HepG2 (cell line): ENCODE measurements at regions not wholly inside any gene's neighbourhood (a gene's known extent, or its start where the extent isn't known, plus 50 kb on each side); places are given as distances from the start of the nearest gene placed in this dataset.

Experiments
- ATAC-seq: fragments of 200-7000 bp; cut with Tn5 transposase; 3 replicates; pipeline ENCODE4 v1.9.1; 2020; ENCODE audit warnings: mild to moderate bottlenecking, moderate library complexity
- BruUV-seq: library from RNA; stranded (reverse); fragments of 400-500 nt; replicated peaks from 2 replicates; lab custom pipeline; 2021; lab: Mats Ljungman, UMichigan
- CTCF ChIA-PET: fragments of 300-600 bp; formaldehyde crosslinking; extraction: SDS; loops from one replicate; lab custom pipeline; 2021; ENCODE audit warnings: low total read pairs, inconsistent platforms, low intra/inter-chr PET ratio; lab: Yijun Ruan, JAX
- POLR2A ChIA-PET: fragments of 350-600 bp; sonication (Branson Sonifier 250); formaldehyde crosslinking; loops from one replicate; lab custom pipeline; 2020; ENCODE audit warnings: antibody characterized with exemption, inconsistent platforms; lab: Yijun Ruan, JAX
- DNase-seq: peaks from one replicate; pipeline ENCODE4 v3.0.0-alpha.2; 2015; ENCODE audit warnings: low spot score
- FAIRE-seq: peaks from 3 replicates; lab custom pipeline; 2011; peaks lifted over from hg19 to GRCh38; lab: Jason Lieb, UNC
- H2AFZ ChIP-seq: one replicate; pipeline ENCODE4 v1.6.1; 2011; ENCODE audit warnings: low read length, inconsistent platforms
- H3K27ac ChIP-seq: fragments of 300-600 bp; 3 replicates; pipeline ENCODE4 v1.8.0; 2011; ENCODE audit warnings: mixed run types, mild to moderate bottlenecking, mixed read lengths, low read length, inconsistent platforms; ENCODE audit not compliant: insufficient read depth; ENCODE audit errors: extremely low read length
- H3K27me3 ChIP-seq, 2 experiments: fragments of 200-600 bp in 1 of 2; 2 replicates in 1 of 2; 3 replicates in 1 of 2; pipeline versions ENCODE4 v1.6.0 to v1.8.0; 2011; ENCODE audit warnings: low read length in 2 of 2, mild to moderate bottlenecking in 2 of 2, moderate library complexity in 2 of 2, inconsistent platforms in 1 of 2; ENCODE audit not compliant: insufficient read depth in 2 of 2, control insufficient read depth in 1 of 2
- H3K36me3 ChIP-seq, 2 experiments: fragments of 200-600 bp in 1 of 2; replicated peaks in 1 of 2; 2 replicates in 1 of 2; 3 replicates in 1 of 2; pipeline versions ENCODE4 v1.5.1 to v1.8.0; 2011; ENCODE audit warnings: low read length in 2 of 2, inconsistent platforms in 1 of 2; ENCODE audit not compliant: insufficient read depth in 2 of 2, control insufficient read depth in 1 of 2
- H3K4me1 ChIP-seq: 2 replicates; pipeline ENCODE4 v1.5.1; 2012; ENCODE audit warnings: low read length, inconsistent platforms; ENCODE audit not compliant: insufficient read depth
- H3K4me2 ChIP-seq: 2 replicates; pipeline ENCODE4 v1.6.0; 2011; ENCODE audit warnings: low read depth, low read length, inconsistent platforms
- H3K4me3 ChIP-seq, 3 experiments: fragments of 200-600 bp in 1 of 3; sonication (generic), shearing (Covaris generic) in 1 of 3; replicated peaks in 1 of 3; 2 replicates each; pipeline ENCODE4 v1.5.1; 2011 to 2016; ENCODE audit warnings: low read length in 3 of 3, inconsistent platforms in 2 of 3, low read depth in 2 of 3, mild to moderate bottlenecking in 2 of 3, control low read depth in 1 of 3, mixed read lengths in 1 of 3; ENCODE audit not compliant: insufficient read depth in 1 of 3
- H3K79me2 ChIP-seq: one replicate; pipeline ENCODE4 v1.6.1; 2011; ENCODE audit warnings: low read length, inconsistent platforms; ENCODE audit not compliant: insufficient read depth
- H3K9ac ChIP-seq: 2 replicates; pipeline ENCODE4 v1.6.0; 2011; ENCODE audit warnings: mild to moderate bottlenecking, low read depth, low read length, inconsistent platforms; ENCODE audit not compliant: insufficient read depth
- H3K9me3 ChIP-seq: 2 replicates; pipeline ENCODE4 v1.5.1; 2012; ENCODE audit warnings: mild to moderate bottlenecking, low read length
- H4K20me1 ChIP-seq: 2 replicates; pipeline ENCODE4 v1.6.0; 2011; ENCODE audit warnings: inconsistent platforms, mild to moderate bottlenecking, low read length, moderate library complexity; ENCODE audit not compliant: insufficient read depth
- E2F1 ChIP-seq: sonication (generic); formaldehyde crosslinking; IDR thresholded peaks from 2 replicates; pipeline ENCODE4 v1.5.0; 2020; ENCODE audit warnings: missing genetic modification reagents
- FOSL1 ChIP-seq: sonication (generic); formaldehyde crosslinking; IDR thresholded peaks from 2 replicates; pipeline ENCODE4 v1.9.0; 2021; ENCODE audit warnings: missing genetic modification reagents, borderline replicate concordance
- HIVEP1 ChIP-seq: sonication (generic); formaldehyde crosslinking; IDR thresholded peaks from 2 replicates; pipeline ENCODE4 v1.4.0; 2020; ENCODE audit warnings: mild to moderate bottlenecking, missing genetic modification reagents
- HOXD1 ChIP-seq: sonication (generic); formaldehyde crosslinking; IDR thresholded peaks from 2 replicates; pipeline ENCODE4 v1.5.0; 2020; ENCODE audit warnings: missing genetic modification reagents
- IRF2 ChIP-seq: IDR thresholded peaks from 2 replicates; pipeline ENCODE4 v1.6.1; 2018; ENCODE audit warnings: missing genetic modification reagents, missing compliant biosample characterization
- JARID2 ChIP-seq: sonication (generic); formaldehyde crosslinking; IDR thresholded peaks from 2 replicates; pipeline ENCODE4 v1.8.1; 2023; ENCODE audit warnings: missing genetic modification reagents, inconsistent platforms; ENCODE audit not compliant: insufficient replicate concordance
- MAF1 ChIP-seq: sonication (generic); formaldehyde crosslinking; IDR thresholded peaks from 2 replicates; pipeline ENCODE4 v1.5.0; 2020; ENCODE audit warnings: missing genetic modification reagents, borderline replicate concordance
- MBNL3 ChIP-seq: fragments of 250-450 bp; sonication (Bioruptor Pico); conservative IDR thresholded peaks from 2 replicates; pipeline ENCODE4 v1.8.0; 2022; ENCODE audit warnings: mild to moderate bottlenecking, inconsistent platforms
- MXD4 ChIP-seq: IDR thresholded peaks from 2 replicates; pipeline ENCODE4 v1.6.1; 2016; ENCODE audit warnings: mild to moderate bottlenecking, missing biosample characterization, missing genetic modification reagents
- POLR2AphosphoS5 ChIP-seq: IDR thresholded peaks from 2 replicates; pipeline ENCODE4 v1.6.1; 2012; ENCODE audit warnings: low read depth, low read length
- SIN3B ChIP-seq: fragments of 150-350 bp; IDR thresholded peaks from 2 replicates; pipeline ENCODE4 v1.6.1; 2014; ENCODE audit warnings: low read length
- SIX4 ChIP-seq: sonication (generic); formaldehyde crosslinking; IDR thresholded peaks from 2 replicates; pipeline ENCODE4 v1.4.0; 2020; ENCODE audit warnings: missing genetic modification reagents
- ZNF10 ChIP-seq: sonication (generic); formaldehyde crosslinking; IDR thresholded peaks from 2 replicates; pipeline ENCODE4 v1.4.0; 2020; ENCODE audit warnings: mild to moderate bottlenecking, low read depth, missing genetic modification reagents, borderline replicate concordance
- ZNF260 ChIP-seq: sonication (generic); formaldehyde crosslinking; IDR thresholded peaks from 2 replicates; pipeline ENCODE4 v1.4.0; 2020; ENCODE audit warnings: missing genetic modification reagents, low read depth, mild to moderate bottlenecking, borderline replicate concordance
- ZNF280D ChIP-seq: sonication (generic); formaldehyde crosslinking; IDR thresholded peaks from 2 replicates; pipeline ENCODE4 v1.5.1; 2020; ENCODE audit warnings: mild to moderate bottlenecking, missing genetic modification reagents
- ZNF614 ChIP-seq: IDR thresholded peaks from 2 replicates; pipeline ENCODE4 v1.6.1; 2018; ENCODE audit warnings: missing biosample characterization, missing genetic modification reagents, inconsistent platforms, borderline replicate concordance
- ZSCAN21 ChIP-seq: sonication (generic); formaldehyde crosslinking; IDR thresholded peaks from 2 replicates; pipeline ENCODE4 v1.8.0; 2022; ENCODE audit warnings: mild to moderate bottlenecking, missing genetic modification reagents, moderate library complexity, borderline replicate concordance
- WGBS: methylation state at CpG from one replicate; pipeline ENCODE4 v1.1.6; 2017; ENCODE audit warnings: low lambda C conversion rate; 5-methylcytosine and 5-hydroxymethylcytosine counted together
- in situ Hi-C: cut with HindIII; loops from 2 replicates; pipeline ENCODE4 v1.10.0; 2017; ENCODE audit warnings: low pct_unique_long_range_greater_than_20kb; ENCODE audit not compliant: extremely low pct_ligation_motif_present
- intact Hi-C: fragments of 100-400 bp; cut with micrococcal nuclease; formaldehyde crosslinking; loops from one replicate; pipeline ENCODE4 v1.10.0; 2022; ENCODE audit not compliant: unreplicated experiment
- TF ChIP-seq, protein P1 (sequence below): IDR thresholded peaks from 2 replicates; pipeline ENCODE4 v1.6.1; 2016; ENCODE audit warnings: low read depth, control low read depth
- TF ChIP-seq, protein P2 (sequence below): sonication (generic); formaldehyde crosslinking; IDR thresholded peaks from 2 replicates; pipeline ENCODE4 v1.4.0; 2020; ENCODE audit warnings: missing genetic modification reagents

GRCh38 chr2:34005901-34006300, 406.8 kb upstream of the FAM98A start:
- in situ Hi-C loops, result no loop called here
- H3K4me3 ChIP-seq, result no peak overlapping the region
- 0% methylated on average over 3 of the region's 3 CpGs for WGBS
- H3K9me3 ChIP-seq, result no peaks in the 10 kb centered on the region; the same call in 1 of the 2 replicates
- no peak overlapping the region for H3K9ac ChIP-seq
- FAIRE-seq, result no peak
- H2AFZ ChIP-seq, result no peak overlapping the region
- no peaks in the 10 kb centered on the region for H3K27me3 ChIP-seq
- POLR2A ChIA-PET, result no interaction called here
- H3K4me2 ChIP-seq, result no peak overlapping the region
- H4K20me1 ChIP-seq, result no peaks in the 10 kb centered on the region
- H3K4me1 ChIP-seq, result no peaks in the 10 kb centered on the region
- CTCF ChIA-PET, result no interaction called here
- no TSS peak for BruUV-seq
- DNase-seq, result no peak
- intact Hi-C loops, result no loop called here
- no peaks in the 10 kb centered on the region for H3K79me2 ChIP-seq
- H3K27ac ChIP-seq, result no peak overlapping the region
- no peaks in the 10 kb centered on the region for H3K36me3 ChIP-seq
- no peak for ATAC-seq
- TF ChIP-seq MBNL3 (CRISPR knock-in tag), result no peak
- TF ChIP-seq SIX4 (CRISPR knock-in tag), result no peak
- no peak for TF ChIP-seq ZSCAN21 (CRISPR knock-in tag)
- TF ChIP-seq ZNF280D (CRISPR knock-in tag), result no peak
- no peak for TF ChIP-seq ZNF260 (CRISPR knock-in tag)
- TF ChIP-seq, protein P1, sequence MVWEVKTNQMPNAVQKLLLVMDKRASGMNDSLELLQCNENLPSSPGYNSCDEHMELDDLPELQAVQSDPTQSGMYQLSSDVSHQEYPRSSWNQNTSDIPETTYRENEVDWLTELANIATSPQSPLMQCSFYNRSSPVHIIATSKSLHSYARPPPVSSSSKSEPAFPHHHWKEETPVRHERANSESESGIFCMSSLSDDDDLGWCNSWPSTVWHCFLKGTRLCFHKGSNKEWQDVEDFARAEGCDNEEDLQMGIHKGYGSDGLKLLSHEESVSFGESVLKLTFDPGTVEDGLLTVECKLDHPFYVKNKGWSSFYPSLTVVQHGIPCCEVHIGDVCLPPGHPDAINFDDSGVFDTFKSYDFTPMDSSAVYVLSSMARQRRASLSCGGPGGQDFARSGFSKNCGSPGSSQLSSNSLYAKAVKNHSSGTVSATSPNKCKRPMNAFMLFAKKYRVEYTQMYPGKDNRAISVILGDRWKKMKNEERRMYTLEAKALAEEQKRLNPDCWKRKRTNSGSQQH (CRISPR knock-in tag), result no peak
- TF ChIP-seq POLR2AphosphoS5, result no peak
- no peak for TF ChIP-seq FOSL1 (CRISPR knock-in tag)
- no peak for TF ChIP-seq E2F1 (CRISPR knock-in tag)
- no peak for TF ChIP-seq IRF2 (CRISPR knock-in tag)
- no peak for TF ChIP-seq MXD4
- no peak for TF ChIP-seq ZNF614 (CRISPR knock-in tag)
- no peak for TF ChIP-seq JARID2 (CRISPR knock-in tag)
- TF ChIP-seq, protein P2, sequence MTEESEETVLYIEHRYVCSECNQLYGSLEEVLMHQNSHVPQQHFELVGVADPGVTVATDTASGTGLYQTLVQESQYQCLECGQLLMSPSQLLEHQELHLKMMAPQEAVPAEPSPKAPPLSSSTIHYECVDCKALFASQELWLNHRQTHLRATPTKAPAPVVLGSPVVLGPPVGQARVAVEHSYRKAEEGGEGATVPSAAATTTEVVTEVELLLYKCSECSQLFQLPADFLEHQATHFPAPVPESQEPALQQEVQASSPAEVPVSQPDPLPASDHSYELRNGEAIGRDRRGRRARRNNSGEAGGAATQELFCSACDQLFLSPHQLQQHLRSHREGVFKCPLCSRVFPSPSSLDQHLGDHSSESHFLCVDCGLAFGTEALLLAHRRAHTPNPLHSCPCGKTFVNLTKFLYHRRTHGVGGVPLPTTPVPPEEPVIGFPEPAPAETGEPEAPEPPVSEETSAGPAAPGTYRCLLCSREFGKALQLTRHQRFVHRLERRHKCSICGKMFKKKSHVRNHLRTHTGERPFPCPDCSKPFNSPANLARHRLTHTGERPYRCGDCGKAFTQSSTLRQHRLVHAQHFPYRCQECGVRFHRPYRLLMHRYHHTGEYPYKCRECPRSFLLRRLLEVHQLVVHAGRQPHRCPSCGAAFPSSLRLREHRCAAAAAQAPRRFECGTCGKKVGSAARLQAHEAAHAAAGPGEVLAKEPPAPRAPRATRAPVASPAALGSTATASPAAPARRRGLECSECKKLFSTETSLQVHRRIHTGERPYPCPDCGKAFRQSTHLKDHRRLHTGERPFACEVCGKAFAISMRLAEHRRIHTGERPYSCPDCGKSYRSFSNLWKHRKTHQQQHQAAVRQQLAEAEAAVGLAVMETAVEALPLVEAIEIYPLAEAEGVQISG (CRISPR knock-in tag), result no peak
- TF ChIP-seq HOXD1 (CRISPR knock-in tag), result no peak
- no peak for TF ChIP-seq MAF1 (CRISPR knock-in tag)
- no peak for TF ChIP-seq HIVEP1 (CRISPR knock-in tag)
- TF ChIP-seq SIN3B, result no peak
- no peak for TF ChIP-seq ZNF10
